Prostate gland (tissue), 2 donors: ENCODE measurements at regions not wholly inside any gene's neighbourhood (a gene's known extent, or its start where the extent isn't known, plus 50 kb on each side); places are given as distances from the start of the nearest gene placed in this dataset. TPM values are rescaled to one million over a fixed set of nuclear protein-coding genes. Genes with fewer than 3 reads are reported as not detected.

ENCODE experiments used
- DNase-seq: peaks from one replicate; pipeline ENCODE4 v3.0.0-alpha.2; 2019; ENCODE audit warnings: low spot score
- H3K27ac ChIP-seq, 2 donors: fragments of 200-600 bp; sonication (generic); 2 replicates each; pipeline ENCODE4 v1.5.1; 2017 to 2019
- H3K27me3 ChIP-seq: fragments of 200-600 bp; sonication (generic); replicated peaks from 2 replicates; pipeline ENCODE4 v1.5.1; 2019; ENCODE audit not compliant: insufficient read depth
- H3K36me3 ChIP-seq, 2 donors: fragments of 200-600 bp; sonication (generic); 1 replicate in 1 of 2; 2 replicates in 1 of 2; pipeline versions ENCODE4 v1.5.1 to v1.8.1; 2017 to 2019
- H3K4me1 ChIP-seq: fragments of 200-600 bp; sonication (generic); replicated peaks from 2 replicates; pipeline ENCODE4 v1.5.1; 2019
- H3K4me3 ChIP-seq, 2 donors: fragments of 200-600 bp; sonication (generic); 2 replicates each; pipeline ENCODE4 v1.5.1; 2017 to 2019
- H3K9me3 ChIP-seq: fragments of 200-600 bp; sonication (generic); 2 replicates; pipeline ENCODE4 v1.5.1; 2017
- POLR2A ChIP-seq: fragments of 450-650 bp; IDR thresholded peaks from one replicate; pipeline ENCODE4 v1.6.1; 2016; ENCODE audit warnings: antibody characterized with exemption, mild to moderate bottlenecking
- POLR2AphosphoS5 ChIP-seq: sonication (generic); formaldehyde crosslinking; IDR thresholded peaks from one replicate; pipeline ENCODE4 v1.6.1; 2017; ENCODE audit warnings: antibody characterized with exemption
- WGBS: methylation state at CpG from one replicate; pipeline ENCODE4 v1.1.5; 2018; 5-methylcytosine and 5-hydroxymethylcytosine counted together
- intact Hi-C: fragments of 100-400 bp; cut with DNase I; formaldehyde crosslinking; loops from one replicate; pipeline ENCODE4 v1.14.2; 2022
- microRNA-seq: library from miRNA; unstranded; fragments of <30 nt; microRNA quantifications from one replicate; pipeline ENCODE4, GENCODE V29; 2016
- small RNA-seq, 2 donors: library from RNA; depleted of rRNA; stranded (forward); fragments of <200 nt; gene quantifications; one replicate each; pipeline ENCODE3, GENCODE V24; 2016
- TF ChIP-seq, protein P1 (sequence below), 4 experiments: fragments of 200-600 bp in 2 of 4; fragments of 450-650 bp in 2 of 4; sonication (generic) in 2 of 4; IDR thresholded peaks; 1 replicate in 3 of 4; 2 replicates in 1 of 4; pipeline ENCODE4 v1.5.1; 2016 to 2019; ENCODE audit warnings: antibody characterized with exemption in 4 of 4, mild to moderate bottlenecking in 2 of 4, moderate library complexity in 2 of 4

DNA sequence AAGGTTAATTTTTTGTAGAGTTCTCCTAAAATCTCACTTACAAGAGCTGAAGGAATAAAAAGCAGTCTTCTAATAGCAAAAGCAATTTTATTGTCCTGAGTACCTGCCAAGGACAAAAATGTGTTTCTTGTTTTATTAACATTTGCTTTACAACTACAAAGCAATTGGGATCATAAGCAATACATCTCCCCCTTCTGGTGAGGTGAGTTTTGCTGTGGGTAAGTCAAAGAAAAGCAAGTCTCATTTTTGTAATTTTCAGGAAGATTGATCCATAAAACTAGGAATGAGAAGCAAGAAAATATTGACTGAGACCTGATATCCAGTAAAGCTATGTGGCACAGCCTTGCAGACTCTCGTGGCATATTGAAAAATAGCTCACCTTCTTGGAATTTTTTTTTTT, 2162.7 kb downstream of the NCAM2 start:
- no peaks in the 10 kb centered on the region for H3K4me1 ChIP-seq
- H3K36me3 ChIP-seq = no peaks in the 10 kb centered on the region
- no peaks in the 10 kb centered on the region for H3K27me3 ChIP-seq
- no peak overlapping the region for H3K27ac ChIP-seq
- 42% methylated on average over 1 of the region's 1 CpG for WGBS
- no peak overlapping the region for H3K4me3 ChIP-seq
- H3K9me3 ChIP-seq = no peaks in the 10 kb centered on the region
- intact Hi-C loops = no loop called here
- no peak for DNase-seq
- TF ChIP-seq POLR2AphosphoS5 (no peak), POLR2A (no peak)
- TF ChIP-seq, protein P1, sequence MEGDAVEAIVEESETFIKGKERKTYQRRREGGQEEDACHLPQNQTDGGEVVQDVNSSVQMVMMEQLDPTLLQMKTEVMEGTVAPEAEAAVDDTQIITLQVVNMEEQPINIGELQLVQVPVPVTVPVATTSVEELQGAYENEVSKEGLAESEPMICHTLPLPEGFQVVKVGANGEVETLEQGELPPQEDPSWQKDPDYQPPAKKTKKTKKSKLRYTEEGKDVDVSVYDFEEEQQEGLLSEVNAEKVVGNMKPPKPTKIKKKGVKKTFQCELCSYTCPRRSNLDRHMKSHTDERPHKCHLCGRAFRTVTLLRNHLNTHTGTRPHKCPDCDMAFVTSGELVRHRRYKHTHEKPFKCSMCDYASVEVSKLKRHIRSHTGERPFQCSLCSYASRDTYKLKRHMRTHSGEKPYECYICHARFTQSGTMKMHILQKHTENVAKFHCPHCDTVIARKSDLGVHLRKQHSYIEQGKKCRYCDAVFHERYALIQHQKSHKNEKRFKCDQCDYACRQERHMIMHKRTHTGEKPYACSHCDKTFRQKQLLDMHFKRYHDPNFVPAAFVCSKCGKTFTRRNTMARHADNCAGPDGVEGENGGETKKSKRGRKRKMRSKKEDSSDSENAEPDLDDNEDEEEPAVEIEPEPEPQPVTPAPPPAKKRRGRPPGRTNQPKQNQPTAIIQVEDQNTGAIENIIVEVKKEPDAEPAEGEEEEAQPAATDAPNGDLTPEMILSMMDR (IDR thresholded peaks at IDR 0.05) = no peak

DNA sequence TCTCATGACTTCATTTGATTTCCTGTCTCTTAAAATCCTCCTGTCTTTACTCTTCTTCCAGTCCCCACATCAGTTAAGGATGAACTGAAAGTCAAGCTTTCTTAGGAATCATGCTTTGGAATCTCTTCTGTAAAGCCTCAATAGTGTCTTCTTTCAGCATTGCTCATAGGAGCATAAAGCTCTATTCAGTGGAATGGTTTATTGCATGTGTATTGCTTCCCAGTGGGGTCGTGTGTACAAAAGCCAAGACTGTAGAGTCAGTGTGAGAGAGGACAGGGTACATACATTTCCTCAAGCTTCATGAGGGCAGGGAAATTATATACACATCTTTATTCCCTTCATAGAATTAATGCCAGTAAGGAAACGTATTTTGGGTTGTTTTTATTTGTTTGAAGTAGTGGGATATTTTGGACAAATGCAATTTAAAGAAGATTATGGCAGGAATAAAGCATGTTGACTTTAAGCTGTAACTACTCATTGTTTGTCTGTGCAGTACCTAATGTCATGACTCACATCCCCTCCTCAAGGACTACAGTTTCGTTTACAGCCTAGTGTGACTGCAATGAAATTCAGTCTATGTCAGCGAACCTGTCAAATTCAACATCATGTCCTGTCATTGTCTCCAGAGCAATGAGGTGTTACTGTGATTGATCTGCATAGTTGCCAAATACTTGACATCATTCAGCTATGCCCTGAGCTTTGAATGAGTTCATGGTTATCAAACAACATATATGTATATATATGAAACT, 2164.2 kb downstream of the NCAM2 start:
- H3K4me1 ChIP-seq = no peaks in the 10 kb centered on the region
- WGBS = 45% methylated on average over 4 of the region's 4 CpGs
- H3K9me3 ChIP-seq = no peaks in the 10 kb centered on the region
- H3K4me3 ChIP-seq = no peak overlapping the region
- TF ChIP-seq POLR2A (no peak), POLR2AphosphoS5 (no peak)
- TF ChIP-seq, protein P1 (IDR thresholded peaks at IDR 0.05) = no peak
- intact Hi-C loops = no loop called here
- no peak for DNase-seq
- no peak overlapping the region for H3K27ac ChIP-seq
- no peaks in the 10 kb centered on the region for H3K27me3 ChIP-seq
- H3K36me3 ChIP-seq = no peaks in the 10 kb centered on the region

Small RNA genes lying in the stretch of these regions (microRNA-seq; reads per million reads assigned to microRNA genes)
- not detected for gene MIR6130

Small RNA genes lying in the stretch of these regions (small RNA-seq; reads per million reads assigned to genes)
- 0 reads per million in 2 donors for gene MIR6130
- 0 reads per million in 2 donors for gene RNU4-45P
